NCI-H128 (cell line): ENCODE measurements at regions not wholly inside any gene's neighbourhood (a gene's known extent, or its start where the extent isn't known, plus 50 kb on each side); places are given as distances from the start of the nearest gene placed in this dataset.

Source experiments
- DNase-seq: peaks from one replicate; lab custom pipeline; 2025; ENCODE audit not compliant: unreplicated experiment; lab: John Stamatoyannopoulos, UW

DNA sequence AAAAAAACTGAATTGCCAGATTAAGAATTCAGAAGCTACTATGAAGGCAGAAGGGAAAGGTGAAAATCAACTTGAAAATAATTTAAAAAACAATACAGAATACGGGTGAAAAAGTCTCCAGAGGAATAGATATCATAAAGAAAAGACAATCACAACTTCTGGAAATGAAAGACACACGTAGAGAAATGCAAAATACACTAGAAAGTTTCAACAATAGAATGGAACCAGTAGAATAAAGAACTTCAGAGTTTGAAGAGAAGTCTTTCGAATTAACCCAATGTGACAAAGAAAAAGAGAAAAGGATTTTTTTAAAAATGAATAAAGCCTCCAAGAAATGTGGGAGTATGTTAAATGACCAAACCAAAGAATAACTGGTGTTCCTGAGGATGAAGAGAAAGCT lies 263.8 kb upstream of the FAT3 start:
- no peak for DNase-seq

DNA sequence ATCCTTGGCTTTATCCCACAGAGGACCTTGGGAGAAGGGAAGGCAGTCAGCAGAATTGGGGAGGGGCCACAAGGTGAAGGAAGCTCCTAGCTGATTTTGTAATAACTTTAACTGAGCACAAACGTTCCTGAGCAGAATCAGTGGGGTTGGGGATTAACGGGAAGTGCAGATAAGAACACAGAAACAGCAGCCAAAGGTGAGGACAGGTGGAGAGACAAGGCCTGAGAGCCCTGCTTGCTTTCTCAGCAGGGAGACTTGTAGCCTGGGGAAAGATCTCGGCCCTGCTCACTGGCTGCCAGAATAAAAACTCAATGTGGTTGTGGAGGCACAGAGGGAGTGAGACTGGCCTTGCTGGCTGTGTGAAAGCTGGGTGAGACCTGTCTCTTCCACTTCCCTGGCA lies 265.2 kb upstream of the FAT3 start:
- no peak for DNase-seq

DNA sequence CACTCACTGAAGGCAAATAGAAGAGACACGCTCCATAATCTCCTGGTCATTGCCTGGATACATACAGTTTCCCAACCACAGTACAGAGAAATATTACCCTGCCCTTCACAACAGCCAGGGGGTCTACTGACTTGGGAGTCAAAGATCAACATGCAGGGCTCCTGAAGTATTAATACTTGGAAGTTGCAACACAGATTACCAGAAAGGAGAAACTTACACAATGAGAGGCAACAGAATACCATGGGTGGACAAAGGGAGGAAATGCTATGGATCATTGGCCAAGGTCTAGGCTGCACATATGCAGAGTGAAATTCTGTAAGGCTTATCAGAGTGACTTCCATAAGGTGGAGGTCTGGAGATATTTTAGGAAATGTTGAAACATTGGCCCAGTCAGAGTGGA lies 267.9 kb upstream of the FAT3 start:
- DNase-seq = no peak

DNA sequence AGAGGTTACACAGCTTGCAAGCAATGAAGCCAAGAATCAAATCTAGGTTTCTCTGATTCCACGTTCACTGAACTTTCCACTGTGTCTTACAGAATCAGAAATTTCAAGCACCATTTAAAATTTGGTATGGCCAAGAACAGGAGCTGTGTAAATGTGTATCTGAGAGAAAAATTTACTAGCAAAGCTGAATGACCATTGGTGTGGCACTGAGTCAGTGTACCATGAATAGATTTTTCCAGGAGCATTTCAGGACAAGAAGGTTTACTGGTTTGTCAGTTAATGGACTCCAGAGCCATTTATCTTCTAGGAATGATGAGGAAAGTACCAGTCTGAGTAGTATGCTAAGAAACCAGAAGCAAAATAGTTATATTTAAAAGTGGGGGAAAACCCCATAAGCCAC lies 269.4 kb upstream of the FAT3 start:
- DNase-seq = no peak

DNA sequence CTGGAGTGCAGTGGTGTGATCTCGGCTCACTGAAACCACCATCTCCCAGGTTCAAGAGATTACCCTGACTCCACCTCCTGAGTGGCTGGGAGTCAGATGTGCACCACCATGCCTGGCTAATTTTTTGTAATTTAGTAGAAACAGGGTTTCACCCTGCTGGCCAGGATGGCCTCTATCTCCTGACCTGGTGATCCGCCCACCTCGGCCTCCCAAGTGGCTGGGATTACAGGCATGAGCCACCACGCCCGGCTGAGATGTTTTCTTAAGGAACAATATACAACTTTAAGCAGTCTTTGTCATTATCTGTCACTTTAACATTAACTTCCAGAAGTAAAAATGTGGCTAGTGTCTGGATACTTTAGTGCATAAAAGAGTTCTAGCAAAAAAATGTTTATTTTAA lies 272.6 kb upstream of the FAT3 start:
- DNase-seq = no peak

DNA sequence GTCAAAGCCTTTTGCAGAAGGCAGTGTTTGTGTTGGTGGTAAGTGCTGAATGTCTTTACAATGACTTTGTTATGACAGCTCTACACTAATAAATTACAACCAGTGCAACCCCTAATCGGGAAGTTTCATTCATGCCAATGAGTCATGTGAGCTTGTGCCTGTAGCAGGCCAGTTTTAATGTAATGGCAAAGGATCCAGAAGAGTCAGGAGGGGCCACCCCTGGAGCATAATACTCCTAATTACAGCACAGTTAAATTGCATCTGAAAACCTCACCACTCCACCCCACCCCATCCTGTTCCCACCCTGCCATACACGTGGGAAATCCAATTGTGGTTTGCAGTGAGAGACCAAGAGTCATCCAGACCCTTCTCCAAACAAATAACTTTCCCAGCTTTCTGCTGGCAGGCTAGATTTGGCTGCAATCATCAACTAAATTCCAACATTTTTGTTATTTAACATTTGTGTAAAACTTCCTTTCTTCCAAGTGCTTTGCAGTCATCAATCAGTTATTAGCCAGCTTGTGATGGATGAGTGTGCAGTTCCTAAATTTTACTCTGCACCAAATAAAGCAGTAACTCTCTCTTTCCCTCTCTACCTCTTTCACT lies 277.3 kb upstream of the FAT3 start:
- DNase-seq = peak; percentile 59

DNA sequence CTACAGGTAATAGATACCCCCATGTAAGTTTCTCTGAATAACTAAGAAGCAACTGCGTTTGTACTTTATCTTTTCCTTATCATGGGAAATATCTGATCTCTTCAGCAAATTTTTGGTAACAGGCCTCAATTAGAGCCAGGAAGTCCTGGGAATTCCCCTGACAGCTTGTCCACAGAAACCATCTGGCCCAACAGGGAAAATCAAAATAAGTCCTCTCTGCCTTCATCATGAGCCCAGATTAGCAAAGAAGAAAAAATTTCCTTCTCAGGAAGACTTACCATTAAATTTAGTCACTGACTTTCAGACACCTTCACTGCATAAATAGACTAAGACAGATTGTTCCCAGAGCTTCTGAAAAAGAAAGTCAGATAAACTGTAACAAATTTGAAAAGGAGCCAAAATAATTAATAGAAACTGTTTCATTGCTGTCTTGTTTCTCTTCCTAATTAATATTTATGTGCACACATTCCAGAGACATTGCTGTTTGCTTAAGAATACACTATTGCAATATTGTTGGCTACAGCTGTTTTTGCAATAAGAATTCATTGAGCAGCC lies 278.1 kb upstream of the FAT3 start:
- no peak for DNase-seq

DNA sequence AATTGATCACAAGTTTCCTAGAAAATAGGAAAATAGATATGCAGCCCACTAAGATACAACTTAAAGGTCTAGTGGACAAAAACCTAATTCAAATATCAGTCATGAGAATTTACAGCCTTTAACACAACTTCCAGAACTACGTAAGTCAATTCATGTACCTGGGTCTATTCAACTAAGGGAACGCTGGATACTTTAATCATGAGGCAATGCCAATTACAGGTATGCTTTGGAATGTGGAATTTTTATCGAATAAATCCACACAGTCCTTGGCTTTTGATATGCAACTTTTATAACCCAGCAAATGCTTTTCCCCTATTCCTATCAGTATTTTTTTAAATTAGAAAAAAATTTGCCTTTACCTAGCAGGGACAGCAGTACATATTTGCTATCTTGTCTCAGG lies 289.5 kb upstream of the FAT3 start:
- no peak for DNase-seq

DNA sequence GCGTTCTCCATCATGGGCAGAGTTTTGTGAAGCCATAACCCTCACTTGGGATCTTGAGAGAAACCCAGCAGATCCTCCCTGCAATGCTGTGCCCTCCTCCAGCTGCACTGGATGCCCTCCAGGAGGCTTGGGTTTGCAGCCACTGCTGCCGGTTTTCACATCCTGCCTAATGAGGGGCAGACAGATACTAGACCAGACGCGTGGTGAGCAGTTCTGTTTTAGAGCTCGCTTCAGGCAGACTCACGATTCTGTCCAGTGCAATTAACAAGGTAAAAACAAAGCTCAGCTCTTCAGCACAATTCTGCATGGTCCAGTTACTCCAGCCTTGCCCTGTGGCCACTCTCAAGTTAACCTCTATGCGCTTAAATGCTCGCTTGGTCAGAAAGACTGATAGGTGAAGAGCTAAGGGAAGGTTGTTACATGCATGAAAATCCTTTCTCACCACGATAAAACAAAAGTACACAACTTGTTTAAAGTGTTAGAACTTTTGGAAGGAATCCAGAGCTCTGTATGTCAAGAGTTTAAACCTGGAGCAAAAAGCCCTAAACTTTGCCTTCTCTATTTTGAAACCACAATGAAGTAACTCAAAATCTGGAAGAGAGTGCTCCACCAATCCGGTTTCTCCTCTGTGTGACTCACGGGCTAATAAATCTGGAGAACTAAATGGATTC lies 292.3 kb upstream of the FAT3 start:
- DNase-seq = no peak

DNA sequence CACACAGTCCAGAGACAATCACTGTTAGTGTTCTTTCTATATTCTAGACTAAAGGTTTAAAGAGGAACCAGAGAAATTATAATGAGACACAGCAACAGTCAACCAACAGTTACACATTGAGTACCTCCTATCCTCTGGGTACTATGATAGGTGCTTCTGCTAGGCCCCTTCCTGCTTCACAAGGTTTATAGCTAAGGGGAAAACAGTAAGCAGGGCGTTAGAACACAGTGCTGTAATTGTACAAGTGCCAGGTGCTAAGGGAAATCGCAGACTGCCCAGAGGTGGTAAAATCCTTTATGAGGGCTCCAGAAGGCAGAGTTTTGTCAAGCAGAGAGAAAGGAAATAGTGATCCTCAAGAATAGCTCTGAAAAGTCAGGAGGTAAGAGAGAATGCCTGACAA lies 297.2 kb upstream of the FAT3 start:
- DNase-seq = no peak

DNA sequence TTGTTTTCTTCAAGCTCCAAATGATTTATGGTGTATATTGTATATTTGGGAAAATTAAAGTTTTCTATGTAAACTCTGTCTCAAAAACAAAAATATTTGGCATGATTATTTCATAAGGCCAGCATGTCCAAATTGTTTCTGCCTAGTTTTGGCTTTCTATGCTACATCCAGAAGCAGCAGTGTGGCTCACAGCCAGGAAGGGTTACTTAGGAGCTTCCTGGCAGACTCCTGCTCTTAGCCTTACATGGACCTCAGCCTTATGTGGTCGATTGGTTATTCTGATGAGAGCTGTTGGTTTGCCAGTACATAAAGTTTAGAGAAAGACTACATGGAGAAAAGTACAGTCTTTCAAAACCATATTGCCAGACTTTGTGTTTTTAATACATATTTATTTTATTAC lies 297.7 kb upstream of the FAT3 start:
- DNase-seq = no peak

DNA sequence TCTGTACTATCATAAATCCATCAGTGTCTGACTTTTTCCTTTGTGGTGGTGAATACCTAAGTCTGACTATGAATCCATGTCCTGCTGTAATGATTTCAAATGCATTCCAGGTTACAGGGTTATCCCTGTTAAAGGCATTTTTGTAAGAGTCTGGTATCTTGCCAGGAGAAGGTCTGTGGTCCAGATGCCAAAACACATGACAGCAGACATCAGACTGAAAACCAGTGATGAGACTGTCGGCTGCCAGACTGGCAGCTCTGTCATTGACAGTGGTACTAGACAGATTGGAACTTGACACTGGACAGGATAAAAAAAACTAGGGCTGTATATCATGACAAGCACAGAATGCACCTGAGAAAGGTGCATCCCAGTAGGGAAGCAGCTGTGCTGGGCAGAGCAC lies 301.8 kb upstream of the FAT3 start:
- no peak for DNase-seq

DNA sequence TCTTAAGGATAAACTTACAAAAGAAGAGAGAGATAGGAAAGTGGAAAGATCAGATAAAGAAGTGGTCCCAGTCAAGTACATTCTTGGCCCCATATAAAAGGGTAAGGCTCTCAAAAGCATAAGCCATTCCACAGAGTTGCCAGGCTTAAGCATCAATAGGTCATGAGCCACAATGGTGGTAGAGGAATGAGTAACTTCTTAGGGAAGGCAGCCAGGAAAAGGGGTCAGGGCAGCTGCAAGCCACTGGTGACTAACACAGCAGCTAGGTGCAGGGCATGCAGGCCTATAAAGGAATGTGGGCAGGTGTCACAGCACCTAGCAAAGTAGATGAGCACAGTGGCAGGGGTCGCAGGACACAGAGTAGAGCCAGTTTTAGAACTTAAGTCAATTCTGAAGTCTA lies 302.6 kb upstream of the FAT3 start:
- DNase-seq = no peak

DNA sequence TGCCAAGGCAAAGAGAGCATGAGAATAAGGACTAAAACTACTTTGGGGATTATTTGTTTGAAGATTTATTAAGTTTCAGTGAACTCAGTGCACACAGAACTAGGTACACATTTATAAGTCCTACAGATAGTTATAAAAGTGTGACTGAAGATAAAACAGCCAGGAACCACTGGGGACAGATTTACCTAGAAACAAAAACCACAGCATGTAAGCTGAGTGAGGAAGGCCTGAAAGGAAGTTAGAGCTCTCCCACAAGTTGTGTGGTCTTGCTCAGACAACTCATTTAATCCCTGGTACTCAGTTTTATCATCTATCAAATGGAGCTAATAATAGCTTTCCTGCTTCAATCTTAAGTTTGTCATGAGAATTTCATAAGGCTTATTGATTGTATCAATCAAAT lies 311.2 kb upstream of the FAT3 start:
- no peak for DNase-seq

DNA sequence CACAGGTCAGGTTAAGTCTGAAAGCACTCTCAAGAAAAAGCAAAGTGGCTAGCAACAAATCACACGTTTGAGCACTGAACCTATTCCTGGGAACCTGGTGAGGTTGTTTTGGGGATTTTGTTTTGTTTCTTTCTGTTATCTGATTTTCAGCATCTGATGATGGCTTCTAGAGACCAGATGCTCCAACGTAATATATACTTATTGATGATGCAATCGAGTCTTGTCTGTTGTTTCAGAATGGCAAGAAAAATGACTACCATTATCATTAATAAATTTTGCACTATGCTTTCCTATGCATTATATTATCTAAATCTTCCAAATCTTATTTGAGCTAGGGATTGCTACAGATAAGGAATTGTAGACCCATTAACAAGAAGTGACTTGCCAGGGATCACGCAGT lies 312.3 kb upstream of the FAT3 start:
- DNase-seq = no peak

DNA sequence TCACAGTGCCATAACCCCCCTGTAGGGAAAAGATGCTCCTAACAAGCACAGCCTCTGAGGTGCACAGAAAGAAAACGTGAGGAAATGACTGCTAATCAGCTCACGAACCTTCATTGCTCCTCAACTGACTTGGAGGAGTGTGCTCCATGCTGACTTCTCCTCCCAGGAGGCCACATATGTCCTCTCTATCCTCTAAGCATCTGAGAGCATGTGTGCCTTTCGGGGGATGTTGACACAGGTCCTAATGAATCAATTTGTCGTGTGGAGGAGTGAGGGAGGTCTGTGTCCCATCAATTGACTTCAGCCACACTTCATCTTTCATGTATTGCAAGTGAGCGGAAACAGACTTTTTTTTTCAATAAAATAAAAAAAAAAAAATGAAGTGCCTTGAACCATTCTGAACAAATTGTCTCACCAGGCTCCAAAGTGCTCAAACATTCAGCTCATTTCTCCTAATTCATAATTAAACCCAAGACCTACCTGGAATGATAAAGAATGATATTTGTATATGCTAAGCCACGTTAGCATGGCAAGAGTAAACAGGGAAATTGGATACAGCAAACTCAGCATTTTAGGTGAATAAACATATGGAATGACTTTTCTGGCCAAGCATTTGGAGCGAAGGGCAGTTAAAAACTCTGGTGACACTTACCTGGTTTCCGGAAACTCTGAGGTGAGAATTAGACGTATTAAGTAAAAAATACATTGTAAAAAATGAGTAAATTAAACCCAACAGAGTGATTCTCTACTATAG lies 317.6 kb upstream of the FAT3 start:
- DNase-seq = no peak

DNA sequence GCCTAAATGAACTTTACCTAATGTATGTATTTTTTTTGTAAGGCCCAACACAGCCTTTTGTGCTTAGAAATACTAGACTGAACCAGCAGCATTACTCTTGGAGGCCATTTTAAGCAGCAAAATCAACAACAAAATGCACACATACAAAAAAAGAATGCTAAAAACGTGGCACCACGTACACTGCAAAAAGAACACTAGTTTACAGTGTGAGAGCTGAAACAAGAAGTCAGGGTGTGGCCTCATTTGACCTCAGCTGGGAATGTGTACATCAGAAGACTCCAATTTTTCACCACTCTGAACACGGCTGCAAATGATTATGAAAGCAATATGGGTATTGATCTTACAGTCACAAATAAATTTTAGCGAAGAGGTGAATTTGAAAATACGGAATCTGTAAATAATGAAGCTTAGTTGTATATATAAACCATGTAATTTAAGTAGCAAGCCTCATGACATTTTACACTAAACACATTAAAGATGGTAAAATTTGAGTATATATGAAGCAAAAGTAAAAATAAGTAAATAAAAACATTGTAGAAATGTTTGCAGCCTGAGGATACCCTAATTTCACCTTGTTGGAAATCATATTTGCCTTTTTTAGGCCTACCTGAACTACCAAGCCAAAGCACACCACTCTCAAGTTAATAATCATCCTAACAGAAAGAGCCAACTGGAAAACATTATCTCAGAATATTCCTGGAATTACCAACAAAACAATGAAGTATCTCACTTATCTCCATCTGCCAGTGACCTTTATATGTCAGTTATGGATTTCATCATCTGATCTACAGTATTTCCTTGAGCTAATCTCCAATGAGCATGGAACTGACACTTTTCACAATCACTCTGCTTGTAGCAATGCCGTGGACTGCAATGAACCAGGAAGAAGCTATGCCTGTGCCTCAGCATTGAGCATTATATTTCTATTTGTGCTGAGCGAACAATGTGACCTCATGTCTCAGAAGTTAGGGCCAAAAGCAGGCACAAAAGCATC lies 319.5 kb upstream of the FAT3 start:
- no peak for DNase-seq

DNA sequence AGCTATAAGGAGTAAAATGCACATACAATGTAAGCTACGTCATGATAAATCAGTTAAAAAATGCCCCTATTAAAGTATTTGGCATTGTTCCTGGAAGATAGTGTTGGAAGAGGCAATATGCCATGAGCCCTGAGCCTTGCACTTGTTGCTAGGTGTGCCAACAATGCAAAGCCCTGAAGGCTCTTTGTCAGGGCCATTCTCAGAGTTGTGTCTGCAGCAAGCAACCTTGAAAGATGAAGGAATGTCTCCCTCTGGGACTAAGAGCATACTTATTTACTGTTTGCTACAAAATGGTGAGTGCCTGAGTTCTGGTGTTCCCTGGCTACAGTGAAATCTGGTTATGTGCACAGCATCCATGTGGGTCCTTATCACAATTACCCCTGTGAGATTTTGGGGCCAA lies 322.3 kb upstream of the FAT3 start:
- DNase-seq = no peak

DNA sequence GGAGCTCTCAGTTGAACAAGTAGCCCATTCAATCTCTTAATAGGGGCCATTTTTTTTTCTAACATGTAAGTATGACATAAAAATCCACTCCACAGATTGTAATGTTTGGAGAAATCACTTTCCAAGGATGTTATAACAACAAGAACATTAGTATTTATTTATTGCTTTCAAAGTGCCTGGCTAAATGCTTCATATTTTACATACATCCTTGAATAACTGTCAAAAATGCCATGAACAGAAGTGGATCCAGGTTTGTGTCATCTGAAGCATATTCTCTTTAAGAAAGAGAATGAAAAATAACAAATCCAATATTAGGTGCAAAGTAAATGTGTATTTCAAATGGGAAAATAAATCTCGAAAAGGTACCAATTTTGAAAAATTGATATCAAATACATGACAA lies 344.0 kb upstream of the FAT3 start:
- DNase-seq = no peak

DNA sequence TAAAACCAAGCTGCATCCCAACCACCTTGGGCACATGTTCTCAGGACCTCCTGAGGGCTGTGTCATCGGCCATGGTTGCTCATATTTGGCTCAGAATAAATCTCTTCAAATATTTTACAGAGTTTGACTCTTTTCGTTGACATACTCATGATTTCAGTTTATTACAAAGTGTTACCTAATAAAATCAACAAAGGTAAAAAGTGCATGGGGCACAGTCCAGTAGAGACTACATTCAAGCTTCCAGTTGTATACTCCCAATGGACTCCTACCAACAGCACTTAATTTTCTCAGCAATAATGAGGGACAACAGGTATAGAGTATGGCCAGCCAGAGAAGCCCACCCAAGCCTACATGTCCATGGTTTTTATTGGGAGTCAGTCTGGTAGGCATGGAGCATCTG lies 347.9 kb upstream of the FAT3 start:
- no peak for DNase-seq

DNA sequence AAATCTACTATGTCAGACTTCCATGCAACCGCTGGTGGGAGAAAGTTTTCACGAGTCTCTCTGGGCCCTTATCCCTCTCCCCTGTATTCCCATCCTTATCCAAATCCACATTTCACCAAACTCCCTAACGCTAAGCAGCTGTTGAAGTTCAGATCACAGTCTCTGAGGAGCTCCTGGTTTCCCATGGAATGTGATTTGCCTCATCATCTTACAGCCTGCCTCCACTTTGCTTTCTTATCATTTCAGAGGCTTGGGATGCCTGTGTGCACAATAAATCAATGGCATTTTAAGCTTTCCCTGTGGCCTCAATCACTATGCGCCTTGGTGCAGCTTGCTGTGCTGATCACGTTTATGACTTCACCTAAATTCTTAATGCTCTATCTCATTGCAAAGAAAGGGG lies 352.4 kb upstream of the FAT3 start:
- no peak for DNase-seq
